Gastroesophageal sphincter (tissue), 4 donors: ENCODE measurements at regions not wholly inside any gene's neighbourhood (a gene's known extent, or its start where the extent isn't known, plus 50 kb on each side); places are given as distances from the start of the nearest gene placed in this dataset.

Source experiments
- ATAC-seq: fragments of 150-250 bp; one replicate; pipeline ENCODE4 v1.9.1; 2016; ENCODE audit warnings: mild to moderate bottlenecking, moderate library complexity
- H3K27ac ChIP-seq, 4 donors: fragments of 200-600 bp; sonication (generic) in 3 of 4; 1 replicate in 3 of 4; 2 replicates in 1 of 4; pipeline ENCODE4 v1.5.1; 2016 to 2019
- H3K27me3 ChIP-seq: fragments of 200-600 bp; sonication (generic); one replicate; pipeline ENCODE4 v1.5.1; 2019
- H3K36me3 ChIP-seq, 2 donors: fragments of 200-600 bp; sonication (generic); one replicate each; pipeline ENCODE4 v1.5.1; 2019; ENCODE audit warnings: control low read depth in 1 of 2
- H3K4me1 ChIP-seq, 3 donors: fragments of 200-600 bp; sonication (generic); 1 replicate in 2 of 3; 2 replicates in 1 of 3; pipeline ENCODE4 v1.5.1; 2016 to 2019; ENCODE audit warnings: control low read depth in 2 of 3
- H3K4me3 ChIP-seq, 2 donors: fragments of 200-600 bp; sonication (generic); one replicate each; pipeline ENCODE4 v1.5.1; 2019; ENCODE audit warnings: mild to moderate bottlenecking in 1 of 2, moderate library complexity in 1 of 2
- H3K9me3 ChIP-seq, 3 donors: fragments of 200-600 bp; sonication (generic); one replicate each; pipeline ENCODE4 v1.5.1; 2017 to 2019; ENCODE audit warnings: control low read depth in 2 of 3
- CTCF ChIP-seq, 4 experiments: fragments of 200-600 bp in 2 of 4; fragments of 450-650 bp in 2 of 4; sonication (generic) in 1 of 4; IDR thresholded peaks; one replicate each; pipeline ENCODE4 v1.5.1; 2017 to 2019; ENCODE audit warnings: antibody characterized with exemption in 4 of 4, mild to moderate bottlenecking in 2 of 4, moderate library complexity in 2 of 4
- EP300 ChIP-seq: sonication (generic); formaldehyde crosslinking; IDR thresholded peaks from one replicate; pipeline ENCODE4 v1.6.1; 2017; ENCODE audit warnings: antibody characterized with exemption, mild to moderate bottlenecking
- POLR2A ChIP-seq, 2 donors: fragments of 450-650 bp; IDR thresholded peaks; one replicate each; pipeline ENCODE4 v1.6.1; 2017; ENCODE audit warnings: antibody characterized with exemption in 2 of 2, mild to moderate bottlenecking in 2 of 2, moderate library complexity in 1 of 2
- POLR2AphosphoS5 ChIP-seq: sonication (generic); formaldehyde crosslinking; IDR thresholded peaks from one replicate; pipeline ENCODE4 v1.6.1; 2017; ENCODE audit warnings: antibody characterized with exemption
- WGBS, 2 donors: methylation state at CpG; one replicate each; pipeline ENCODE4 v1.1.5; 2018; ENCODE audit warnings: low coverage in 1 of 2; 5-methylcytosine and 5-hydroxymethylcytosine counted together

- Histone ChIP-seq H3K4me3 (no peak overlapping the region), H3K27me3 (no peaks in the 10 kb centered on the region), H3K9me3 (no peaks in the 10 kb centered on the region), H3K4me1 (peaks cover 0 to 12% (median 0%) of the 10 kb centered on the region in 3 donors), H3K36me3 (no peaks in the 10 kb centered on the region), H3K27ac (no peak overlapping the region)
- TF ChIP-seq POLR2AphosphoS5: no peak
- whole genome bisulfite sequencing, 2 donors: 90 to 92% methylated on average over 10 of the region's 10 CpGs
- ATAC-seq: no peak
These were observed 168.9 kb upstream of the TSC22D1 start for GRCh38 chr13:44744880-44745633.

GRCh38 chr13:44739539-44739938 lies 163.4 kb upstream of the TSC22D1 start:
- ATAC-seq: no peak
- WGBS, 2 donors: 69 to 71% methylated on average over 7 of the region's 7 CpGs
- no peaks in the 10 kb centered on the region for H3K9me3 ChIP-seq
- no peaks in the 10 kb centered on the region for H3K27me3 ChIP-seq
- peak; percentile 21 for TF ChIP-seq POLR2AphosphoS5
- TF ChIP-seq EP300: no peak
- TF ChIP-seq POLR2A (IDR thresholded peaks at IDR 0.05): no peak
- TF ChIP-seq CTCF (IDR thresholded peaks at IDR 0.05): no peak
- H3K4me3 ChIP-seq: no peak overlapping the region
- H3K27ac ChIP-seq: no peak overlapping the region
- no peaks in the 10 kb centered on the region for H3K36me3 ChIP-seq
- H3K4me1 ChIP-seq: no peaks in the 10 kb centered on the region

GRCh38 chr13:44739120-44739519 lies 163.0 kb upstream of the TSC22D1 start:
- no peak overlapping the region for H3K4me3 ChIP-seq
- H3K27me3 ChIP-seq: no peaks in the 10 kb centered on the region
- H3K27ac ChIP-seq: no peak overlapping the region
- H3K9me3 ChIP-seq: no peaks in the 10 kb centered on the region
- no peak for ATAC-seq
- H3K36me3 ChIP-seq: no peaks in the 10 kb centered on the region
- WGBS, 2 donors: 69 to 72% methylated on average over 3 to 4 of the region's 4 CpGs
- H3K4me1 ChIP-seq: no peaks in the 10 kb centered on the region
- no peak for TF ChIP-seq EP300
- no peak for TF ChIP-seq CTCF (IDR thresholded peaks at IDR 0.05)
- TF ChIP-seq POLR2A (IDR thresholded peaks at IDR 0.05): no peak

- no peaks in the 10 kb centered on the region for H3K36me3 ChIP-seq
- no peak for TF ChIP-seq EP300
- TF ChIP-seq CTCF (IDR thresholded peaks at IDR 0.05): no peak
- TF ChIP-seq POLR2AphosphoS5: no peak
- no peak for TF ChIP-seq POLR2A (IDR thresholded peaks at IDR 0.05)
- ATAC-seq: no peak
- no peak overlapping the region for H3K4me3 ChIP-seq
- no peaks in the 10 kb centered on the region for H3K27me3 ChIP-seq
- H3K4me1 ChIP-seq: no peaks in the 10 kb centered on the region
- WGBS, 2 donors: 75 to 89% methylated on average over 1 to 2 of the region's 2 CpGs
- H3K27ac ChIP-seq: no peak overlapping the region
- no peaks in the 10 kb centered on the region for H3K9me3 ChIP-seq
These were observed 162.3 kb upstream of the TSC22D1 start for GRCh38 chr13:44738463-44738862.

- TF ChIP-seq EP300 (no peak), POLR2AphosphoS5 (no peak), POLR2A (IDR thresholded peaks at IDR 0.05) (no peak), CTCF (IDR thresholded peaks at IDR 0.05) (no peak)
- Histone ChIP-seq H3K36me3 (no peaks in the 10 kb centered on the region), H3K9me3 (no peaks in the 10 kb centered on the region), H3K27me3 (no peaks in the 10 kb centered on the region), H3K27ac (no peak overlapping the region), H3K4me3 (no peak overlapping the region), H3K4me1 (no peaks in the 10 kb centered on the region)
- 88% methylated on average over 4 of the region's 4 CpGs for WGBS, 2 donors
- ATAC-seq: no peak
These were observed 159.7 kb upstream of the TSC22D1 start for GRCh38 chr13:44735806-44736205.
